OCI-LY7 (cell line): ENCODE measurements at regions not wholly inside any gene's neighbourhood (a gene's known extent, or its start where the extent isn't known, plus 50 kb on each side); places are given as distances from the start of the nearest gene placed in this dataset.
"Not testable (repeated sequence)": the region's sequence is repeated elsewhere in the genome, so short reads cannot be mapped to it uniquely, and the experiment has no call there.

Source experiments
- BruUV-seq: library from RNA; stranded (reverse); fragments of 400-500 nt; replicated peaks from 2 replicates; lab custom pipeline; 2021; lab: Mats Ljungman, UMichigan
- CTCF ChIA-PET: fragments of 300-600 bp; sonication (Branson Sonifier 250); formaldehyde crosslinking; loops from one replicate; lab custom pipeline; 2022; ENCODE audit warnings: antibody characterized with exemption; ENCODE audit not compliant: unreplicated experiment; lab: Charles Lee
- POLR2A ChIA-PET: fragments of 300-600 bp; sonication (Branson Sonifier 250); formaldehyde crosslinking; loops from one replicate; lab custom pipeline; 2022; ENCODE audit warnings: antibody characterized with exemption; lab: Charles Lee
- DNase-seq: peaks from one replicate; pipeline ENCODE4 v3.0.0-alpha.2; 2015; ENCODE audit warnings: low spot score
- H2AFZ ChIP-seq: fragments of 200-600 bp; sonication (generic), shearing (Covaris generic); 2 replicates; pipeline ENCODE4 v1.6.1; 2014; ENCODE audit warnings: mild to moderate bottlenecking, antibody characterized with exemption, low read length, moderate library complexity
- H3K27ac ChIP-seq: fragments of 200-600 bp; sonication (generic); 2 replicates; pipeline ENCODE4 v1.5.1; 2014; ENCODE audit warnings: mixed run types, low read depth, mild to moderate bottlenecking, moderate library complexity, low read length, inconsistent platforms; ENCODE audit not compliant: poor library complexity, severe bottlenecking
- H3K36me3 ChIP-seq: fragments of 200-600 bp; sonication (generic); 2 replicates; pipeline ENCODE4 v1.6.1; 2014; ENCODE audit warnings: mild to moderate bottlenecking, antibody characterized with exemption, low read length, moderate library complexity, mixed read lengths; ENCODE audit not compliant: insufficient read depth
- H3K4me1 ChIP-seq: fragments of 200-600 bp; sonication (generic); 2 replicates; pipeline ENCODE4 v1.5.1; 2014; ENCODE audit warnings: mild to moderate bottlenecking, low read length; ENCODE audit not compliant: insufficient read depth, poor library complexity, severe bottlenecking
- H3K4me2 ChIP-seq: fragments of 200-600 bp; sonication (generic); 2 replicates; pipeline ENCODE4 v1.6.1; 2014; ENCODE audit warnings: mild to moderate bottlenecking, low read length
- H3K4me3 ChIP-seq: fragments of 200-600 bp; sonication (generic); 2 replicates; pipeline ENCODE4 v1.5.1; 2014; ENCODE audit warnings: mild to moderate bottlenecking, low read depth, low read length; ENCODE audit not compliant: poor library complexity, severe bottlenecking
- H3K79me2 ChIP-seq: fragments of 200-600 bp; sonication (generic); 2 replicates; pipeline ENCODE4 v1.6.1; 2016; ENCODE audit warnings: low read depth, mild to moderate bottlenecking, low read length, moderate library complexity, mixed read lengths; ENCODE audit not compliant: insufficient read depth
- H3K9me2 ChIP-seq: fragments of 200-600 bp; sonication (generic); 2 replicates; pipeline ENCODE4 v1.6.1; 2016; ENCODE audit warnings: mild to moderate bottlenecking, low read length, mixed read lengths; ENCODE audit not compliant: insufficient read depth
- H3K9me3 ChIP-seq: fragments of 200-600 bp; sonication (generic); 2 replicates; pipeline ENCODE4 v1.6.1; 2014; ENCODE audit warnings: mild to moderate bottlenecking, mixed run types, low read length, mixed read lengths
- H4K20me1 ChIP-seq: fragments of 200-600 bp; sonication (generic); 2 replicates; pipeline ENCODE4 v1.6.1; 2014; ENCODE audit warnings: mild to moderate bottlenecking, antibody characterized with exemption, low read length, moderate library complexity, mixed read lengths; ENCODE audit not compliant: insufficient read depth
- EZH2phosphoT487 ChIP-seq: fragments of 200-600 bp; sonication (generic); IDR thresholded peaks from 2 replicates; pipeline ENCODE4 v1.6.1; 2018; ENCODE audit warnings: low read depth, borderline replicate concordance, mild to moderate bottlenecking, mixed run types, antibody characterized with exemption, low read length, moderate library complexity, mixed read lengths
- intact Hi-C: fragments of 100-400 bp; cut with micrococcal nuclease; formaldehyde crosslinking; loops from one replicate; pipeline ENCODE4 v1.10.0; 2022; ENCODE audit not compliant: unreplicated experiment
- TF ChIP-seq, protein P1 (sequence below): fragments of 200-600 bp; sonication (generic); conservative IDR thresholded peaks from 2 replicates; pipeline ENCODE4 v1.5.1; 2014; ENCODE audit warnings: mild to moderate bottlenecking, antibody characterized with exemption, low read length, moderate library complexity, mixed read lengths

DNA sequence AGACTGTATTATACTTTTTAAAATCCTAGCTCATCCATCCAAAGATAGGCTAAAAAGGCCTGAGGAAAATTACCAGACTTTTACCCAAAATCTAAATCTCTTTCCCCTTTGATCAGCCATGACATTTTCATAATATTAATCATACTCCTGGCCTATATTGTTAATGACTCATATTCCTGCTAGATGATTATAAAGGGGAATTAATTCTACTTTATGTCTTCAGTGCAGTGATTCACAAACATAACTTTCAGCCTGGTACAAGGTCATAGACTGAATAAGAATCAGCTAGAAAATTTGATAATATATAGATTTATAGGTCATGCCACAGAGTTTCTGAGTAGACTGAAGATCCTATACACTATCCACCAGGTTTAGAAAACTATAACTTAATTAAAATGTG, 1905.4 kb downstream of the C4orf33 start:
- Histone ChIP-seq H3K27ac (no peak overlapping the region), H3K4me1 (no peaks in the 10 kb centered on the region), H4K20me1 (no peaks in the 10 kb centered on the region), H3K4me2 (no peak overlapping the region), H3K36me3 (no peaks in the 10 kb centered on the region), H3K9me2 (no peaks in the 10 kb centered on the region), H3K4me3 (no peak overlapping the region), H3K79me2 (no peaks in the 10 kb centered on the region), H2AFZ (no peak overlapping the region), H3K9me3 (no peaks in the 10 kb centered on the region)
- DNase-seq: no peak
- TF ChIP-seq EZH2phosphoT487: no peak
- TF ChIP-seq, protein P1, sequence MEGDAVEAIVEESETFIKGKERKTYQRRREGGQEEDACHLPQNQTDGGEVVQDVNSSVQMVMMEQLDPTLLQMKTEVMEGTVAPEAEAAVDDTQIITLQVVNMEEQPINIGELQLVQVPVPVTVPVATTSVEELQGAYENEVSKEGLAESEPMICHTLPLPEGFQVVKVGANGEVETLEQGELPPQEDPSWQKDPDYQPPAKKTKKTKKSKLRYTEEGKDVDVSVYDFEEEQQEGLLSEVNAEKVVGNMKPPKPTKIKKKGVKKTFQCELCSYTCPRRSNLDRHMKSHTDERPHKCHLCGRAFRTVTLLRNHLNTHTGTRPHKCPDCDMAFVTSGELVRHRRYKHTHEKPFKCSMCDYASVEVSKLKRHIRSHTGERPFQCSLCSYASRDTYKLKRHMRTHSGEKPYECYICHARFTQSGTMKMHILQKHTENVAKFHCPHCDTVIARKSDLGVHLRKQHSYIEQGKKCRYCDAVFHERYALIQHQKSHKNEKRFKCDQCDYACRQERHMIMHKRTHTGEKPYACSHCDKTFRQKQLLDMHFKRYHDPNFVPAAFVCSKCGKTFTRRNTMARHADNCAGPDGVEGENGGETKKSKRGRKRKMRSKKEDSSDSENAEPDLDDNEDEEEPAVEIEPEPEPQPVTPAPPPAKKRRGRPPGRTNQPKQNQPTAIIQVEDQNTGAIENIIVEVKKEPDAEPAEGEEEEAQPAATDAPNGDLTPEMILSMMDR: no peak
- intact Hi-C loops: no loop called here
- ChIA-PET POLR2A (no interaction called here), CTCF (no interaction called here)
- BruUV-seq: no TSS peak

GRCh38 chr4:131002132-131002531, 1906.2 kb downstream of the C4orf33 start:
- Histone ChIP-seq H2AFZ (no peak overlapping the region), H3K4me2 (no peak overlapping the region)
- intact Hi-C loops: no loop called here

GRCh38 chr4:131006388-131006787, 1910.4 kb downstream of the C4orf33 start:
- Histone ChIP-seq H4K20me1 (no peaks in the 10 kb centered on the region), H3K9me3 (no peaks in the 10 kb centered on the region), H3K27ac (no peak overlapping the region), H3K4me2 (no peak overlapping the region), H2AFZ (no peak overlapping the region), H3K79me2 (no peaks in the 10 kb centered on the region), H3K4me1 (no peaks in the 10 kb centered on the region), H3K36me3 (no peaks in the 10 kb centered on the region), H3K9me2 (no peaks in the 10 kb centered on the region), H3K4me3 (no peak overlapping the region)
- TF ChIP-seq EZH2phosphoT487: no peak
- TF ChIP-seq, protein P1: no peak
- CTCF ChIA-PET: no interaction called here
- BruUV-seq: no TSS peak
- intact Hi-C loops: no loop called here
- POLR2A ChIA-PET: no interaction called here
- no peak for DNase-seq

More at GRCh38 chr4:131002132-131002531, 1906.2 kb downstream of the C4orf33 start:
- Histone ChIP-seq H3K36me3 (no peaks in the 10 kb centered on the region), H3K27ac (no peak overlapping the region), H3K9me3 (no peaks in the 10 kb centered on the region), H4K20me1 (no peaks in the 10 kb centered on the region), H3K4me1 (no peaks in the 10 kb centered on the region), H3K9me2 (no peaks in the 10 kb centered on the region), H3K79me2 (no peaks in the 10 kb centered on the region), H3K4me3 (no peak overlapping the region)
- no TSS peak for BruUV-seq
- ChIA-PET POLR2A (interaction anchor here (0.6 kb wide), 1 partner anchor 8 kb away, joined by 3 read pairs; no protein-coding TSS in a partner anchor), CTCF (no interaction called here)
- DNase-seq: no peak
- TF ChIP-seq, protein P1: no peak
- TF ChIP-seq EZH2phosphoT487: no peak

DNA sequence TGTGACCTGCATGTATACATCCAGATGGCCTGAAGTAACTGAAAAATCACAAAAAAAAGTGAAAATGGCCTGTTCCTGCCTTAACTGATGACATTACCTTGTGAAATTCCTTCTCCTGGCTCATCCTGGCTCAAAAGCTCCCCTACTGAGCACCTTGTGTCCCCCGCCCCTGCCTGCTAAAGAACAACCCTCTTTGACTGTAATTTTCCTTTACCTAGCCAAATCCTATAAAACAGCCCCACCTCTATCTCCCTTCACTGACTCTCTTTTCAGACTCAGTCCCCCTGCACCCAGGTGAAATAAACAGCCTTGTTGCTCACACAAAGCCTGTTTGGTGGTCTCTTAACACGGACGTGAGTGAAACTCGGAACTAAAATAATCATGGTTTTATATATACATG, 1916.0 kb downstream of the C4orf33 start:
- intact Hi-C loops, H3K9me2 ChIP-seq, H4K20me1 ChIP-seq, H2AFZ ChIP-seq, BruUV-seq, H3K79me2 ChIP-seq, DNase-seq, CTCF ChIA-PET, H3K4me2 ChIP-seq, H3K4me1 ChIP-seq, POLR2A ChIA-PET, H3K27ac ChIP-seq, H3K4me3 ChIP-seq, H3K36me3 ChIP-seq, H3K9me3 ChIP-seq: not testable (repeated sequence)
